HCT116 (cell line): ENCODE measurements at regions not wholly inside any gene's neighbourhood (a gene's known extent, or its start where the extent isn't known, plus 50 kb on each side); places are given as distances from the start of the nearest gene placed in this dataset.

Source experiments
- ATAC-seq: fragments of 200-7000 bp; cut with Tn5 transposase; 2 replicates; pipeline ENCODE4 v1.9.1; 2020; ENCODE audit warnings: mild to moderate bottlenecking, moderate library complexity
- BruUV-seq: library from RNA; stranded (reverse); fragments of 400-500 nt; replicated peaks from 2 replicates; lab custom pipeline; 2021; lab: Mats Ljungman, UMichigan
- CTCF ChIA-PET: fragments of 300-600 bp; sonication (Branson Sonifier 250); formaldehyde crosslinking; loops from one replicate; lab custom pipeline; 2021; ENCODE audit warnings: antibody characterized with exemption; lab: Charles Lee
- POLR2A ChIA-PET: fragments of 300-600, 350-600 bp; sonication (Branson Sonifier 250); formaldehyde crosslinking; loops from one replicate; lab custom pipeline; 2021; ENCODE audit warnings: antibody characterized with exemption; lab: Charles Lee
- RAD21 ChIA-PET, 2 experiments: fragments of 300-600 bp; sonication (Branson Sonifier 250); formaldehyde crosslinking; loops; one replicate each; lab custom pipeline; 2023; ENCODE audit warnings: low total read pairs in 2 of 2; ENCODE audit not compliant: uncharacterized antibody in 2 of 2, unreplicated experiment in 2 of 2, low non-redundant PET in 1 of 2; lab: Charles Lee
- DNase-seq: peaks from one replicate; pipeline ENCODE4 v3.0.0-alpha.2; 2010; ENCODE audit warnings: low read depth, low spot score
- H2AFZ ChIP-seq: fragments of 200-600 bp; shearing (Covaris generic), sonication (generic); 2 replicates; pipeline ENCODE4 v1.6.1; 2017; ENCODE audit warnings: low read depth, mixed run types, mixed read lengths, antibody characterized with exemption, low read length; ENCODE audit not compliant: poor library complexity, severe bottlenecking
- H3K27ac ChIP-seq: 2 replicates; pipeline ENCODE4 v1.5.1; 2012; ENCODE audit warnings: low read depth, low read length
- H3K27me3 ChIP-seq: fragments of 200-600 bp; sonication (generic); 2 replicates; pipeline ENCODE4 v1.6.1; 2016; ENCODE audit warnings: mixed run types, low read length, mixed read lengths; ENCODE audit not compliant: insufficient read depth
- H3K36me3 ChIP-seq, 2 experiments: fragments of 200-500 bp in 1 of 2; fragments of 200-600 bp in 1 of 2; sonication (Bioruptor generic) in 1 of 2; sonication (generic) in 1 of 2; 2 replicates each; pipeline versions ENCODE4 v1.5.1 to v1.6.1; 2014 to 2016; ENCODE audit warnings: low read length in 2 of 2, inconsistent platforms in 1 of 2, mixed read lengths in 1 of 2, mixed run types in 1 of 2; ENCODE audit not compliant: insufficient read depth in 2 of 2, control insufficient read depth in 1 of 2
- H3K4me1 ChIP-seq, 2 experiments: fragments of 200-600 bp in 1 of 2; sonication (generic) in 1 of 2; 2 replicates each; pipeline versions ENCODE4 v1.5.1 to v1.6.1; 2012 to 2017; ENCODE audit warnings: low read length in 2 of 2, inconsistent platforms in 1 of 2, mild to moderate bottlenecking in 1 of 2, mixed read lengths in 1 of 2, mixed run types in 1 of 2, moderate library complexity in 1 of 2; ENCODE audit not compliant: insufficient read depth in 2 of 2, control insufficient read depth in 1 of 2
- H3K4me2 ChIP-seq: fragments of 200-600 bp; sonication (generic); 2 replicates; pipeline ENCODE4 v1.6.1; 2017; ENCODE audit warnings: mixed run types, low read length, mixed read lengths
- H3K4me3 ChIP-seq, 2 experiments: fragments of 200-600 bp in 1 of 2; sonication (generic) in 1 of 2; replicated peaks in 1 of 2; 2 replicates each; pipeline ENCODE4 v1.5.1; 2011 to 2016; ENCODE audit warnings: low read length in 2 of 2, control low read depth in 1 of 2, low read depth in 1 of 2, mild to moderate bottlenecking in 1 of 2, mixed read lengths in 1 of 2, mixed run types in 1 of 2
- H3K79me2 ChIP-seq: fragments of 200-600 bp; sonication (generic); 2 replicates; pipeline ENCODE4 v1.6.1; 2017; ENCODE audit warnings: mild to moderate bottlenecking, mixed run types, low read length, moderate library complexity, mixed read lengths; ENCODE audit not compliant: insufficient read depth
- H3K9ac ChIP-seq: fragments of 200-600 bp; sonication (generic); 2 replicates; pipeline ENCODE4 v1.6.1; 2016; ENCODE audit warnings: low read length, mixed read lengths
- H3K9me2 ChIP-seq: fragments of 200-600 bp; sonication (generic), shearing (Covaris generic); 2 replicates; pipeline ENCODE4 v1.6.1; 2017; ENCODE audit warnings: mixed run types, mild to moderate bottlenecking, moderate library complexity; ENCODE audit not compliant: insufficient read depth
- H3K9me3 ChIP-seq, 2 experiments: fragments of 200-500 bp in 1 of 2; fragments of 200-600 bp in 1 of 2; sonication (Bioruptor generic) in 1 of 2; sonication (generic) in 1 of 2; 2 replicates each; pipeline ENCODE4 v1.6.1; 2014 to 2017; ENCODE audit warnings: low read length in 2 of 2, mixed read lengths in 2 of 2, inconsistent platforms in 1 of 2, low read depth in 1 of 2, mild to moderate bottlenecking in 1 of 2, mixed run types in 1 of 2, moderate library complexity in 1 of 2; ENCODE audit not compliant: control insufficient read depth in 1 of 2, insufficient read depth in 1 of 2
- H4K20me1 ChIP-seq: fragments of 200-600 bp; sonication (generic), shearing (Covaris generic); 2 replicates; pipeline ENCODE4 v1.6.1; 2017; ENCODE audit warnings: mixed run types, mild to moderate bottlenecking, moderate library complexity; ENCODE audit not compliant: insufficient read depth
- CBX3 ChIP-seq: IDR thresholded peaks from 2 replicates; pipeline ENCODE4 v1.6.1; 2012; ENCODE audit warnings: low read depth
- CEBPB ChIP-seq: IDR thresholded peaks from 2 replicates; pipeline ENCODE4 v1.6.1; 2012; ENCODE audit warnings: low read depth
- EZH2 ChIP-seq: fragments of 200-600 bp; sonication (generic); IDR thresholded peaks from 2 replicates; pipeline ENCODE4 v1.6.1; 2017; ENCODE audit warnings: antibody characterized with exemption, mixed run types
- EZH2phosphoT487 ChIP-seq: fragments of 200-600 bp; IDR thresholded peaks from 2 replicates; pipeline ENCODE4 v1.6.1; 2018; ENCODE audit warnings: antibody characterized with exemption, borderline replicate concordance
- JUND ChIP-seq: IDR thresholded peaks from 2 replicates; pipeline ENCODE4 v1.6.1; 2012
- MAX ChIP-seq: IDR thresholded peaks from 2 replicates; pipeline ENCODE4 v1.6.1; 2012
- POLR2AphosphoS5 ChIP-seq: IDR thresholded peaks from 2 replicates; pipeline ENCODE4 v1.6.1; 2011; ENCODE audit warnings: mild to moderate bottlenecking, low read depth, low read length, moderate library complexity
- REST ChIP-seq: IDR thresholded peaks from 2 replicates; pipeline ENCODE4 v1.6.1; 2012; ENCODE audit warnings: low read depth
- SIN3A ChIP-seq: IDR thresholded peaks from 2 replicates; pipeline ENCODE4 v1.6.1; 2012; ENCODE audit warnings: low read depth
- SP1 ChIP-seq: IDR thresholded peaks from 2 replicates; pipeline ENCODE4 v1.6.1; 2012; ENCODE audit warnings: low read depth
- SRF ChIP-seq: IDR thresholded peaks from 2 replicates; pipeline ENCODE4 v1.6.1; 2012; ENCODE audit warnings: low read depth
- YY1 ChIP-seq: IDR thresholded peaks from 2 replicates; pipeline ENCODE4 v1.6.1; 2011; ENCODE audit warnings: low read length, low read depth, moderate library complexity, mild to moderate bottlenecking; ENCODE audit not compliant: insufficient replicate concordance; ENCODE audit errors: extremely low read depth
- ZBTB33 ChIP-seq: IDR thresholded peaks from 2 replicates; pipeline ENCODE4 v1.6.1; 2011; ENCODE audit warnings: mild to moderate bottlenecking, low read length, moderate library complexity; ENCODE audit not compliant: insufficient replicate concordance; ENCODE audit errors: extremely low read depth
- ZFX ChIP-seq: fragments of 450-650 bp; IDR thresholded peaks from 2 replicates; pipeline ENCODE4 v1.6.1; 2017
- intact Hi-C: fragments of 100-400 bp; cut with micrococcal nuclease; formaldehyde crosslinking; loops from 2 replicates; pipeline ENCODE4 v1.10.0; 2022

- POLR2A ChIA-PET: no interaction called here
- no peak overlapping the region for H3K4me3 ChIP-seq
- CTCF ChIA-PET: no interaction called here
- intact Hi-C loops: no loop called here
- H3K9me2 ChIP-seq: no peaks in the 10 kb centered on the region
- RAD21 ChIA-PET: no interaction called here
- ATAC-seq (no peak), DNase-seq (no peak)
- no TSS peak for BruUV-seq
- TF ChIP-seq YY1 (no peak), ZBTB33 (no peak), EZH2 (no peak), SIN3A (no peak), POLR2AphosphoS5 (no peak), MAX (no peak)
- H2AFZ ChIP-seq: no peak overlapping the region
- H3K4me1 ChIP-seq: no peaks in the 10 kb centered on the region
- no peak overlapping the region for H3K9ac ChIP-seq
- no peaks in the 10 kb centered on the region for H3K79me2 ChIP-seq
- no peaks in the 10 kb centered on the region for H3K27me3 ChIP-seq
- H3K27ac ChIP-seq: no peak overlapping the region
- H3K9me3 ChIP-seq: no peaks in the 10 kb centered on the region
- no peak overlapping the region for H3K4me2 ChIP-seq
- H4K20me1 ChIP-seq: no peaks in the 10 kb centered on the region; the same call in 1 of the 2 replicates
- no peaks in the 10 kb centered on the region for H3K36me3 ChIP-seq
These were observed 1271.8 kb downstream of the BRINP3 start for GRCh38 chr1:189205863-189206262.

- Histone ChIP-seq H3K4me2 (no peak overlapping the region), H3K36me3 (no peaks in the 10 kb centered on the region), H3K27ac (no peak overlapping the region), H3K9me2 (no peaks in the 10 kb centered on the region), H3K79me2 (no peaks in the 10 kb centered on the region), H3K9me3 (no peaks in the 10 kb centered on the region), H3K9ac (no peak overlapping the region), H4K20me1 (no peaks in the 10 kb centered on the region; the same call in 1 of the 2 replicates), H2AFZ (no peak overlapping the region), H3K27me3 (no peaks in the 10 kb centered on the region), H3K4me3 (no peak overlapping the region), H3K4me1 (no peaks in the 10 kb centered on the region)
- BruUV-seq: no TSS peak
- ChIA-PET CTCF (no interaction called here), RAD21 (no interaction called here), POLR2A (no interaction called here)
- intact Hi-C loops: no loop called here
- ATAC-seq: no peak
- DNase-seq: no peak
- TF ChIP-seq CEBPB: no peak
- no peak for TF ChIP-seq EZH2phosphoT487
- no peak for TF ChIP-seq REST
- no peak for TF ChIP-seq SRF
- no peak for TF ChIP-seq JUND
- TF ChIP-seq ZBTB33: no peak
- no peak for TF ChIP-seq CBX3
- TF ChIP-seq SP1: no peak
- no peak for TF ChIP-seq ZFX
These were observed 1271.0 kb downstream of the BRINP3 start for GRCh38 chr1:189206617-189207016.
